ENCODE measurements at regions not wholly inside any gene's neighbourhood (a gene's known extent, or its start where the extent isn't known, plus 50 kb on each side); places are given as distances from the start of the nearest gene placed in this dataset.

GRCh38 chr2:47277987-47278386, 91.1 kb upstream of the EPCAM start:
- TF ChIP-seq POLR2A (IDR thresholded peaks at IDR 0.05) (no peak), EP300 (IDR thresholded peaks at IDR 0.05) (no peak), POLR2AphosphoS5 (IDR thresholded peaks at IDR 0.05) (no peak), CTCF (IDR thresholded peaks at IDR 0.05) (no peak)
- peaks cover 2 to 11% (median 4%) of the 10 kb centered on the region in 4 donors for H3K4me1 ChIP-seq
- intact Hi-C loops (cut with DNase I; ENCODE audit: low total_unique reads) = no loop called here
- no peak for DNase-seq
- H3K9me3 ChIP-seq = no peaks in the 10 kb centered on the region
- H3K27me3 ChIP-seq = no peaks in the 10 kb centered on the region
- H3K27ac ChIP-seq = no peak overlapping the region
- 78 to 97% (median 85%) methylated on average over 1 of the region's 1 CpG for WGBS, 5 donors
- no peak overlapping the region for H3K4me3 ChIP-seq
- no peaks in the 10 kb centered on the region for H3K36me3 ChIP-seq

GRCh38 chr2:47277187-47277586, 91.9 kb upstream of the EPCAM start:
- no peak overlapping the region for H3K27ac ChIP-seq
- intact Hi-C loops (cut with DNase I; ENCODE audit: low total_unique reads) = no loop called here

GRCh38 chr2:47276061-47276460, 93.0 kb upstream of the EPCAM start:
- no peak overlapping the region for H3K27ac ChIP-seq
- H3K4me1 ChIP-seq = peaks cover 13 to 28% (median 23%) of the 10 kb centered on the region in 4 donors
- 79 to 87% (median 86%) methylated on average over 3 of the region's 3 CpGs for WGBS, 5 donors
- TF ChIP-seq POLR2AphosphoS5 (IDR thresholded peaks at IDR 0.05) (no peak), CTCF (IDR thresholded peaks at IDR 0.05) (no peak), POLR2A (IDR thresholded peaks at IDR 0.05) (no peak), EP300 (IDR thresholded peaks at IDR 0.05) (no peak)
- H3K27me3 ChIP-seq = no peaks in the 10 kb centered on the region
- no peaks in the 10 kb centered on the region for H3K9me3 ChIP-seq
- intact Hi-C loops (cut with DNase I; ENCODE audit: low total_unique reads) = no loop called here
- no peaks in the 10 kb centered on the region for H3K36me3 ChIP-seq
- no peak for DNase-seq
- no peak overlapping the region for H3K4me3 ChIP-seq

More at GRCh38 chr2:47277187-47277586, 91.9 kb upstream of the EPCAM start:
- no peak for DNase-seq
- no peak for TF ChIP-seq POLR2A (IDR thresholded peaks at IDR 0.05)
- TF ChIP-seq POLR2AphosphoS5 (IDR thresholded peaks at IDR 0.05) = no peak
- no peak for TF ChIP-seq EP300 (IDR thresholded peaks at IDR 0.05)
- no peak for TF ChIP-seq CTCF (IDR thresholded peaks at IDR 0.05)
- H3K27me3 ChIP-seq = no peaks in the 10 kb centered on the region
- peaks cover 8 to 19% (median 12%) of the 10 kb centered on the region in 4 donors for H3K4me1 ChIP-seq
- no peaks in the 10 kb centered on the region for H3K36me3 ChIP-seq
- H3K4me3 ChIP-seq = no peak overlapping the region
- H3K9me3 ChIP-seq = no peaks in the 10 kb centered on the region

- Histone ChIP-seq H3K4me3 (no peak overlapping the region), H3K4me1 (peaks cover 13 to 38% (median 26%) of the 10 kb centered on the region in 4 donors), H3K27me3 (no peaks in the 10 kb centered on the region), H3K36me3 (no peaks in the 10 kb centered on the region), H3K9me3 (no peaks in the 10 kb centered on the region), H3K27ac (peak overlapping the region in 4 of 5 donors; percentile 46 to 81 (median 70))
- intact Hi-C loops (cut with DNase I; ENCODE audit: low total_unique reads) = no loop called here
- DNase-seq = peak in 1 of 2 donors; percentile 75
- TF ChIP-seq POLR2AphosphoS5 (IDR thresholded peaks at IDR 0.05) (peak in 2 of 3 donors; percentile 39 to 76), POLR2A (IDR thresholded peaks at IDR 0.05) (no peak), EP300 (IDR thresholded peaks at IDR 0.05) (no peak)
- WGBS, 5 donors = 72 to 86% (median 80%) methylated on average over 9 to 10 of the region's 10 CpGs
These were observed 94.9 kb upstream of the EPCAM start for GRCh38 chr2:47274054-47274782.

Data from stomach (tissue), 8 donors.